Heart left ventricle (tissue), 16 donors: ENCODE measurements at regions not wholly inside any gene's neighbourhood (a gene's known extent, or its start where the extent isn't known, plus 50 kb on each side); places are given as distances from the start of the nearest gene placed in this dataset.

Source experiments
- ATAC-seq, 4 donors: fragments of 200-7000 bp; cut with Tn5 transposase; one replicate each; pipeline ENCODE4 v1.9.1; 2020 to 2022; ENCODE audit warnings: moderate library complexity in 4 of 4, mild to moderate bottlenecking in 3 of 4, moderate number of reproducible peaks in 1 of 4
- DNase-seq, 5 donors: peaks; one replicate each; pipeline ENCODE4 v3.0.0-alpha.2; 2020
- H3K27ac ChIP-seq, 12 donors: fragments of 200-600 bp; sonication (generic) in 4 of 12; one replicate each; pipeline versions ENCODE4 v1.5.0 to v1.8.0; 2016 to 2022; ENCODE audit warnings: mild to moderate bottlenecking in 2 of 12
- H3K27me3 ChIP-seq, 9 donors: fragments of 200-600 bp; sonication (generic) in 2 of 9; one replicate each; pipeline versions ENCODE4 v1.5.1 to v1.8.0; 2016 to 2022; ENCODE audit warnings: mild to moderate bottlenecking in 3 of 9
- H3K36me3 ChIP-seq, 9 donors: fragments of 200-600 bp; sonication (generic) in 2 of 9; one replicate each; pipeline versions ENCODE4 v1.5.0 to v1.8.0; 2018 to 2022; ENCODE audit warnings: mild to moderate bottlenecking in 2 of 9
- H3K4me1 ChIP-seq, 12 donors: fragments of 200-600 bp; sonication (generic) in 4 of 12; one replicate each; pipeline versions ENCODE4 v1.5.0 to v1.8.0; 2016 to 2022; ENCODE audit warnings: mild to moderate bottlenecking in 3 of 12
- H3K4me3 ChIP-seq, 12 donors: fragments of 200-600 bp; sonication (generic) in 4 of 12; one replicate each; pipeline versions ENCODE4 v1.5.0 to v1.8.0; 2017 to 2022; ENCODE audit warnings: mild to moderate bottlenecking in 9 of 12, moderate library complexity in 4 of 12
- H3K9me3 ChIP-seq, 12 donors: fragments of 200-600 bp; sonication (generic) in 4 of 12; one replicate each; pipeline versions ENCODE4 v1.5.0 to v1.8.0; 2016 to 2022; ENCODE audit warnings: mild to moderate bottlenecking in 1 of 12
- POLR2A ChIP-seq, 2 donors: fragments of 450-650 bp; IDR thresholded peaks; one replicate each; pipeline ENCODE4 v1.6.1; 2017; ENCODE audit warnings: antibody characterized with exemption in 2 of 2, mild to moderate bottlenecking in 2 of 2, moderate library complexity in 2 of 2
- WGBS, 4 donors: extraction: QIAGEN DNeasy Blood & Tissue Kit in 2 of 4; methylation state at CpG; one replicate each; pipeline versions ENCODE4 v1.1.5 to v1.1.7; 2013 to 2018; 5-methylcytosine and 5-hydroxymethylcytosine counted together
- intact Hi-C, 10 donors: fragments of 100-400 bp; cut with DNase I; formaldehyde crosslinking; loops; one replicate each; pipeline versions ENCODE4 v1.11.1 to v1.14.2; 2022
- TF ChIP-seq, protein P1 (sequence below), 12 donors: fragments of 200-600 bp; sonication (generic) in 4 of 12; IDR thresholded peaks; one replicate each; pipeline versions ENCODE4 v1.5.0 to v1.8.0; 2018 to 2022; ENCODE audit warnings: antibody characterized with exemption in 12 of 12, mild to moderate bottlenecking in 5 of 12
- donor health status: ischemic (EF 13 %, LVEDD 7.1; RV severe dilation, severe dysfunction).
- donor health status: healthy with polysubstance abuse.
- donor health status: DM: no; HTN: yes; CAD: no.
- donor health status: DM: no; HTN: no; CAD: no.
- donor health status: ischemic (EF 25% LVEDD 6.9; RV normal size, moderate dysfunction).
- donor health status: ischemic (EF 25% LVEDD 5.7; RV mildly dilated, moderate dysfunction).
- donor health status: healthy.
- donor health status: DM: yes; HTN: yes; CAD: no.
- donor health status: ischemic (EF 35%, LVEDD 5.7; RV mildly dilated, moderate dysfunction).
- donor health status: nonischemic (EF 11% LVEDD 7.7; RV severe dilation, severe dysfunction).
- donor health status: DM: yes; HTN: yes; CAD: no.
- donor health status: PGD.
- donor health status: ischemic (EF 29% LVEDD 5.4; RV normal size, mild dysfunction).
- donor health status: nonischemic (EF 23%, LVEDD 6.1; RV moderate dilation, normal function).

DNA sequence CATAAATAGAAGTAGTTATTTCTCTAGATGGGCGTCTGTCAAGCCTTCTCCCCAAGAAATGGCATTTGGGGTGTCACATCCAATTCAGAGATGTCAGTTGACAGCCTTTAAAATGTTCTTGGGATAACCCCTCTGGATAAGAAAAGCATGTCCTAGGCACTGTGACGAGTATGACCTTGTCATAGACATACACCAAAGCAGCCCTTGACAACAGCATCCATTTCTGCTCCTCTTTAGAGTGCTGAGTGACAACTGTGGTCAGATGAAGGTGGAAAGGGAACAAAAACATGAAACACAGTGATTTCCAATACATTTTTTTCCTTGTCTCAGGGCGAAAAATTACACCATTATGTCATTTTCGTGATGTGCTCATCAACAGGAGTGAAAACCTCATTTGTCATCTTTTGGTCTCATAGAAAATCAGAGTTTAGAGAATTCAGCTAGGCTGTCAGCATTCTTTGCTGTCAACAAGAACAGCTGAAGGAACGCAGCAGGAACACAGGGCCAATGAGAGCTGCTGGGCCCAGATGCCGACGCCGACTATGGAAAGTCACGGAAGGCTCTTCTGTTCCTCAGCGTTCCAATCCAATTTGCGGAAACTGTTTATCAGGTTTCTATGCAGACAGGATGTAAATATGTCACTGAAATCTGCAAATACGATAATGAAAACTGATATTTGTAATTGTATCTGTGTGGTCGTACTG lies 193.2 kb downstream of the ICOS start:
- TF ChIP-seq, protein P1, sequence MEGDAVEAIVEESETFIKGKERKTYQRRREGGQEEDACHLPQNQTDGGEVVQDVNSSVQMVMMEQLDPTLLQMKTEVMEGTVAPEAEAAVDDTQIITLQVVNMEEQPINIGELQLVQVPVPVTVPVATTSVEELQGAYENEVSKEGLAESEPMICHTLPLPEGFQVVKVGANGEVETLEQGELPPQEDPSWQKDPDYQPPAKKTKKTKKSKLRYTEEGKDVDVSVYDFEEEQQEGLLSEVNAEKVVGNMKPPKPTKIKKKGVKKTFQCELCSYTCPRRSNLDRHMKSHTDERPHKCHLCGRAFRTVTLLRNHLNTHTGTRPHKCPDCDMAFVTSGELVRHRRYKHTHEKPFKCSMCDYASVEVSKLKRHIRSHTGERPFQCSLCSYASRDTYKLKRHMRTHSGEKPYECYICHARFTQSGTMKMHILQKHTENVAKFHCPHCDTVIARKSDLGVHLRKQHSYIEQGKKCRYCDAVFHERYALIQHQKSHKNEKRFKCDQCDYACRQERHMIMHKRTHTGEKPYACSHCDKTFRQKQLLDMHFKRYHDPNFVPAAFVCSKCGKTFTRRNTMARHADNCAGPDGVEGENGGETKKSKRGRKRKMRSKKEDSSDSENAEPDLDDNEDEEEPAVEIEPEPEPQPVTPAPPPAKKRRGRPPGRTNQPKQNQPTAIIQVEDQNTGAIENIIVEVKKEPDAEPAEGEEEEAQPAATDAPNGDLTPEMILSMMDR (IDR thresholded peaks at IDR 0.05), result no peak
- no peak for TF ChIP-seq POLR2A (IDR thresholded peaks at IDR 0.05)
- 32 to 45% (median 42%) methylated on average over 13 of the region's 13 CpGs for WGBS, 4 donors
- Histone ChIP-seq H3K27me3 (no peaks in the 10 kb centered on the region), H3K9me3 (no peaks in the 10 kb centered on the region), H3K27ac (peak overlapping the region in 5 of 12 donors; percentile 1 to 54 (median 20)), H3K4me3 (no peak overlapping the region), H3K36me3 (no peaks in the 10 kb centered on the region), H3K4me1 (peaks cover 0 to 22% (median 5%) of the 10 kb centered on the region in 12 donors)
- intact Hi-C loops, result no loop called here
- DNase-seq, result peak in 3 of 5 donors; percentile 55 to 77 (median 65)
- peak; percentile 77 to 93 (median 86) for ATAC-seq

DNA sequence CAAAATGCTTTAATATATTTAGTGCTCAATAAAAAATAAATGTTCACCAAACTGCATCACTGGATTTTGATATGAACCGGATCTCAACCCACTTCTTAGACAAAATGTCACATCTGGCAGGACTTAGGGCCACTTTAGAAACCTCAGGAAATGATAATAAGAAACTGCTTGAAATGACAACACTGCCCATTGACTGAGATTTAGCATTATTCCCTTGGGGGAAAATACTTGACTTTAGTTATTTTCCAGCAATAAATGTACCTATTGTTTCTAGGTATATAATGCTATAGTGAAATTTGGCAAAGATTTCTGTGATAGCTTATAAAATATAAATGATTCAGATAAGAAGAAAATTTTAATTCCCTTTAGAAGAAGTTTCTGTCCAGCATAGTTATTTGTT lies 195.1 kb downstream of the ICOS start:
- ATAC-seq, result no peak
- H3K9me3 ChIP-seq, result no peaks in the 10 kb centered on the region
- H3K27me3 ChIP-seq, result no peaks in the 10 kb centered on the region
- H3K4me3 ChIP-seq, result no peak overlapping the region
- 46 to 60% (median 55%) methylated on average over 1 of the region's 1 CpG for WGBS, 4 donors
- intact Hi-C loops, result no loop called here
- H3K27ac ChIP-seq, result no peak overlapping the region
- no peaks in the 10 kb centered on the region for H3K36me3 ChIP-seq
- H3K4me1 ChIP-seq, result peaks cover 0 to 24% (median 5%) of the 10 kb centered on the region in 12 donors
- no peak for DNase-seq
- TF ChIP-seq POLR2A (IDR thresholded peaks at IDR 0.05), result no peak
- TF ChIP-seq, protein P1 (IDR thresholded peaks at IDR 0.05), result no peak

DNA sequence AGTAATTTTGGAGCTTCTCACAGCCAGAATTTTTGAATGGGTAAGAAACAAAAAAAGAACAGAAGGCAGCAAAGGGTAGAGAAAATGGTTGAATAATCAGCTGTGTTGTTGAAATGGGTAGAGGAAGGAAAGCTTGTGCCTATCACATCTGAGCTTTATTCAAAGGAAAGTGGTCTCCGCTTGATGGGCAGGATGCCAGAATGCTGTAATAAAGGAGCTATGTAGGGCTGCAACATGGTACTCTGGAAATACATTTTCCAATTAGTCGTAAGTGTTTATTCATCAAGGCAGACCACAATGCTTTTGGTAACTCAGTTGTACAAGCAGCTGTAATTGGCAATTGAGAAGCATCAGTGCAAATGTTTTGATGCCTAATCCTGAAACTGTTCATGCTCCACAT lies 196.9 kb downstream of the ICOS start:
- no peak for DNase-seq
- no peaks in the 10 kb centered on the region for H3K36me3 ChIP-seq
- intact Hi-C loops, result no loop called here
- H3K27me3 ChIP-seq, result no peaks in the 10 kb centered on the region
- H3K9me3 ChIP-seq, result no peaks in the 10 kb centered on the region
- H3K27ac ChIP-seq, result no peak overlapping the region
- TF ChIP-seq, protein P1 (IDR thresholded peaks at IDR 0.05), result no peak
- no peak for TF ChIP-seq POLR2A (IDR thresholded peaks at IDR 0.05)
- H3K4me1 ChIP-seq, result peaks cover 0 to 24% (median 5%) of the 10 kb centered on the region in 12 donors
- no peak overlapping the region for H3K4me3 ChIP-seq
- whole genome bisulfite sequencing, 4 donors, result 75 to 85% (median 81%) methylated on average over 2 of the region's 2 CpGs
- no peak for ATAC-seq

DNA sequence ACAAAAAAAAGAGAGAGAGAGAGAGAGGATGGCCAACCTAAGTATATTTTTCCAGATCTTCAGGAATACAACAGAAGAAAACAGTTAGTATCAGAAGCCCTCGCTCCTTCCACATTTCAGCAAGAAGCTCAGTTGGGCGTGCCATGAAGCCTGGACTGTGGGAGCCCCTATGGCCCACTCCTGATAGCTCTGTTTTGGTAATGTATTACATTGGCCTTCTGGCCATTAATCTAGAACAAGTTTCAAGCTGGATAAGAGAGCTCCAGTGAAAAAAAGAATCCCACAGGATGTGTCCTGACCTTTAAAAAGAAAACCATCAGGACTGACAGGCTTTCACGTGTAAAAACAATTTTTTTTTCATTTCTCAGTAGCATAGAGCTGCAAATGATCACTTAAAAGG lies 197.9 kb downstream of the ICOS start:
- no peaks in the 10 kb centered on the region for H3K27me3 ChIP-seq
- ATAC-seq, result peak in 3 of 4 donors; percentile 29 to 48 (median 48)
- H3K27ac ChIP-seq, result peak overlapping the region in 2 of 12 donors; percentile 21 to 47
- no peak for DNase-seq
- 57 to 76% (median 65%) methylated on average over 3 of the region's 3 CpGs for WGBS, 4 donors
- H3K4me1 ChIP-seq, result peaks cover 0 to 21% (median 3%) of the 10 kb centered on the region in 12 donors
- H3K4me3 ChIP-seq, result no peak overlapping the region
- H3K9me3 ChIP-seq, result no peaks in the 10 kb centered on the region
- no peak for TF ChIP-seq POLR2A (IDR thresholded peaks at IDR 0.05)
- TF ChIP-seq, protein P1 (IDR thresholded peaks at IDR 0.05), result no peak
- intact Hi-C loops, result no loop called here
- H3K36me3 ChIP-seq, result no peaks in the 10 kb centered on the region
